ENCODE measurements at regions not wholly inside any gene's neighbourhood (a gene's known extent, or its start where the extent isn't known, plus 50 kb on each side); places are given as distances from the start of the nearest gene placed in this dataset.

DNA sequence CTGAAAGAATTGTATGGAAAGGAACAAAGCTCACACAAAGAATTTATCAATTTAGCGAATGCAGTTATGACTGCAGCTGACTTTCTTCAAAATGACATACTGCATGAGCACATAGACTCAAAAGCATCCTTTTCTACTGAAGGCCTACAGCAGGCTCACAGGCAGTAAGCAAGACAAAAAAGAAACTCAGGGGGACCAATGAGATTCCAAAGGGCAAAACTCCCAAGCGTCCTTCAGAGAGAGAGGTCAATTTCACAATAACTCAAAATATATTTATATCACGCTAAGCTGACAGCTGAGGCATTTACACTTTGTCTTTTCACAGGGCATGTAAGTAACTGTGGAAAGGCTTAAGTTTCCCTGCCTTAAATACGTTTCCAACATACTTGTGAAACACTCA, 427.9 kb upstream of the RASGRP1 start:
- TF ChIP-seq, protein P1, sequence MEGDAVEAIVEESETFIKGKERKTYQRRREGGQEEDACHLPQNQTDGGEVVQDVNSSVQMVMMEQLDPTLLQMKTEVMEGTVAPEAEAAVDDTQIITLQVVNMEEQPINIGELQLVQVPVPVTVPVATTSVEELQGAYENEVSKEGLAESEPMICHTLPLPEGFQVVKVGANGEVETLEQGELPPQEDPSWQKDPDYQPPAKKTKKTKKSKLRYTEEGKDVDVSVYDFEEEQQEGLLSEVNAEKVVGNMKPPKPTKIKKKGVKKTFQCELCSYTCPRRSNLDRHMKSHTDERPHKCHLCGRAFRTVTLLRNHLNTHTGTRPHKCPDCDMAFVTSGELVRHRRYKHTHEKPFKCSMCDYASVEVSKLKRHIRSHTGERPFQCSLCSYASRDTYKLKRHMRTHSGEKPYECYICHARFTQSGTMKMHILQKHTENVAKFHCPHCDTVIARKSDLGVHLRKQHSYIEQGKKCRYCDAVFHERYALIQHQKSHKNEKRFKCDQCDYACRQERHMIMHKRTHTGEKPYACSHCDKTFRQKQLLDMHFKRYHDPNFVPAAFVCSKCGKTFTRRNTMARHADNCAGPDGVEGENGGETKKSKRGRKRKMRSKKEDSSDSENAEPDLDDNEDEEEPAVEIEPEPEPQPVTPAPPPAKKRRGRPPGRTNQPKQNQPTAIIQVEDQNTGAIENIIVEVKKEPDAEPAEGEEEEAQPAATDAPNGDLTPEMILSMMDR (IDR thresholded peaks at IDR 0.05), result no peak
- no peak for TF ChIP-seq POLR2A (IDR thresholded peaks at IDR 0.05)

Data from esophagus squamous epithelium (tissue), 4 donors.